ENCODE measurements at regions not wholly inside any gene's neighbourhood (a gene's known extent, or its start where the extent isn't known, plus 50 kb on each side); places are given as distances from the start of the nearest gene placed in this dataset.

GRCh38 chr3:27591312-27592210 is 107.4 kb upstream of the SLC4A7 start:
- TF ChIP-seq CTCF (IDR thresholded peaks at IDR 0.05) (no peak), POLR2A (IDR thresholded peaks at IDR 0.05) (no peak)

All from Peyer's patch (tissue), 4 donors.